H1 (cell line): ENCODE measurements at regions not wholly inside any gene's neighbourhood (a gene's known extent, or its start where the extent isn't known, plus 50 kb on each side); places are given as distances from the start of the nearest gene placed in this dataset.

Source experiments
- CTCF ChIA-PET: fragments of 300-600 bp; sonication (Branson Sonifier 250); formaldehyde crosslinking; loops from one replicate; lab custom pipeline; 2021; ENCODE audit not compliant: partially characterized antibody; lab: Charles Lee
- POLR2A ChIA-PET: fragments of 300-600 bp; sonication (Branson Sonifier 250); formaldehyde crosslinking; loops from one replicate; lab custom pipeline; 2021; ENCODE audit warnings: inconsistent platforms; ENCODE audit not compliant: partially characterized antibody; lab: Charles Lee
- DNase-seq, 2 experiments: peaks; one replicate each; pipeline versions ENCODE4 v3.0.0 to v3.0.0-alpha.2; 2010 to 2022; ENCODE audit warnings: low spot score in 2 of 2, low read depth in 1 of 2, mixed read lengths in 1 of 2
- FAIRE-seq: peaks from 2 replicates; lab custom pipeline; 2011; peaks lifted over from hg19 to GRCh38; lab: Jason Lieb, UNC
- H2AFZ ChIP-seq: 2 replicates; pipeline ENCODE4 v1.8.1; 2012; ENCODE audit warnings: low read length, inconsistent platforms
- H2AK5ac ChIP-seq: 2 replicates; pipeline ENCODE4 v1.6.1; 2013; ENCODE audit warnings: low read depth, low read length
- H2BK120ac ChIP-seq: replicated peaks from 2 replicates; pipeline ENCODE3; 2013; ENCODE audit warnings: low read depth, low read length, inconsistent platforms
- H2BK12ac ChIP-seq: 2 replicates; pipeline ENCODE4 v1.6.1; 2013; ENCODE audit warnings: low read depth, low read length
- H2BK15ac ChIP-seq: 2 replicates; pipeline ENCODE4 v1.6.1; 2013; ENCODE audit warnings: low read length
- H2BK20ac ChIP-seq: 2 replicates; pipeline ENCODE4 v1.6.1; 2013; ENCODE audit warnings: low read length
- H2BK5ac ChIP-seq: 2 replicates; pipeline ENCODE4 v1.6.1; 2013; ENCODE audit warnings: low read depth, low read length
- H3K14ac ChIP-seq: 2 replicates; pipeline ENCODE4 v1.6.1; 2013; ENCODE audit warnings: inconsistent platforms; ENCODE audit not compliant: insufficient read length
- H3K18ac ChIP-seq: 2 replicates; pipeline ENCODE4 v1.6.1; 2013; ENCODE audit warnings: low read length; ENCODE audit errors: extremely low read depth
- H3K23ac ChIP-seq: 2 replicates; pipeline ENCODE4 v1.6.1; 2013; ENCODE audit warnings: inconsistent platforms; ENCODE audit not compliant: insufficient read length
- H3K23me2 ChIP-seq: 2 replicates; pipeline ENCODE4 v1.6.1; 2013; ENCODE audit warnings: low read depth, low read length
- H3K27ac ChIP-seq: 2 replicates; pipeline ENCODE4 v1.6.1; 2011; ENCODE audit warnings: low read depth, low read length, inconsistent platforms
- H3K27me3 ChIP-seq, 4 experiments: replicated peaks in 1 of 4; 1 replicate in 1 of 4; 2 replicates in 3 of 4; pipeline versions ENCODE4 v1.6.1 to v1.8.1; 2011 to 2013; ENCODE audit warnings: low read length in 3 of 4, mild to moderate bottlenecking in 3 of 4, inconsistent platforms in 2 of 4, mixed read lengths in 2 of 4, moderate library complexity in 1 of 4; ENCODE audit not compliant: control insufficient read depth in 3 of 4, insufficient read depth in 3 of 4; ENCODE audit errors: extremely low read depth in 1 of 4
- H3K36me3 ChIP-seq, 4 experiments: 2 replicates each; pipeline versions ENCODE4 v1.6.1 to v1.8.1; 2011 to 2013; ENCODE audit warnings: mild to moderate bottlenecking in 4 of 4, low read length in 3 of 4, moderate library complexity in 2 of 4, control low read depth in 1 of 4, inconsistent platforms in 1 of 4; ENCODE audit not compliant: insufficient read depth in 4 of 4, control insufficient read depth in 2 of 4
- H3K4ac ChIP-seq: replicated peaks from 2 replicates; pipeline ENCODE3; 2013; ENCODE audit warnings: low read length, low read depth, mixed read lengths, inconsistent platforms; ENCODE audit not compliant: insufficient read length
- H3K4me1 ChIP-seq, 4 experiments: replicated peaks in 1 of 4; 1 replicate in 1 of 4; 2 replicates in 3 of 4; pipeline versions ENCODE4 v1.6.1 to v1.8.1; 2011 to 2013; ENCODE audit warnings: low read length in 3 of 4, inconsistent platforms in 2 of 4, mixed read lengths in 1 of 4; ENCODE audit not compliant: insufficient read depth in 4 of 4, control insufficient read depth in 3 of 4
- H3K4me2 ChIP-seq, 2 experiments: 2 replicates each; pipeline versions ENCODE4 v1.6.1 to v1.8.1; 2011 to 2013; ENCODE audit warnings: low read depth in 2 of 2, low read length in 2 of 2, control low read depth in 1 of 2, inconsistent platforms in 1 of 2, mild to moderate bottlenecking in 1 of 2; ENCODE audit not compliant: insufficient read depth in 1 of 2
- H3K4me3 ChIP-seq, 4 experiments: fragments of 200-600, 300-600 bp in 1 of 4; sonication (generic), shearing (Covaris generic), sonication (Bioruptor Twin) in 1 of 4; 2 replicates each; pipeline versions ENCODE4 v1.5.1 to v1.8.1; 2011 to 2016; ENCODE audit warnings: low read length in 4 of 4, low read depth in 3 of 4, control low read depth in 2 of 4, inconsistent platforms in 2 of 4, mild to moderate bottlenecking in 2 of 4, mixed read lengths in 1 of 4, moderate library complexity in 1 of 4; ENCODE audit not compliant: insufficient read depth in 2 of 4; ENCODE audit errors: extremely low read depth in 1 of 4
- H3K56ac ChIP-seq: replicated peaks from 2 replicates; pipeline ENCODE3; 2013; ENCODE audit warnings: low read depth, mild to moderate bottlenecking, mixed read lengths, low read length, inconsistent platforms; ENCODE audit not compliant: insufficient read length
- H3K79me1 ChIP-seq: 2 replicates; pipeline ENCODE4 v1.6.1; 2013; ENCODE audit warnings: low read depth, low read length, control low read depth
- H3K79me2 ChIP-seq, 2 experiments: 2 replicates each; pipeline versions ENCODE4 v1.6.1 to v1.8.1; 2012 to 2013; ENCODE audit warnings: low read length in 2 of 2, mild to moderate bottlenecking in 2 of 2, inconsistent platforms in 1 of 2; ENCODE audit not compliant: insufficient read depth in 2 of 2, control insufficient read depth in 1 of 2
- H3K9ac ChIP-seq, 4 experiments: replicated peaks in 1 of 4; 1 replicate in 1 of 4; 2 replicates in 3 of 4; pipeline versions ENCODE4 v1.6.1 to v1.8.1; 2011 to 2013; ENCODE audit warnings: low read depth in 3 of 4, low read length in 3 of 4, control low read depth in 2 of 4, mild to moderate bottlenecking in 2 of 4, moderate library complexity in 2 of 4, inconsistent platforms in 1 of 4; ENCODE audit errors: extremely low read depth in 1 of 4
- H3K9me3 ChIP-seq, 2 experiments: 2 replicates each; pipeline versions ENCODE4 v1.6.1 to v1.8.1; 2012 to 2013; ENCODE audit warnings: mild to moderate bottlenecking in 2 of 2, moderate library complexity in 2 of 2, control low read depth in 1 of 2, inconsistent platforms in 1 of 2, low read depth in 1 of 2, low read length in 1 of 2, mixed read lengths in 1 of 2; ENCODE audit not compliant: insufficient read depth in 2 of 2
- H4K20me1 ChIP-seq, 2 experiments: replicated peaks in 1 of 2; 2 replicates each; pipeline versions ENCODE3 to v1.8.1; 2011 to 2013; ENCODE audit warnings: inconsistent platforms in 2 of 2, low read length in 2 of 2, mild to moderate bottlenecking in 1 of 2; ENCODE audit not compliant: insufficient read depth in 2 of 2, control insufficient read depth in 1 of 2
- H4K5ac ChIP-seq: 2 replicates; pipeline ENCODE4 v1.6.1; 2013; ENCODE audit warnings: low read length, low read depth, mixed read lengths, inconsistent platforms; ENCODE audit not compliant: insufficient read length
- H4K8ac ChIP-seq: 2 replicates; pipeline ENCODE4 v1.8.0; 2013; ENCODE audit warnings: mild to moderate bottlenecking, moderate library complexity, low read length, inconsistent platforms; ENCODE audit not compliant: insufficient read depth; ENCODE audit errors: extremely low read depth
- H4K91ac ChIP-seq: replicated peaks from 2 replicates; pipeline ENCODE3; 2013; ENCODE audit warnings: low read length, mixed read lengths, inconsistent platforms; ENCODE audit not compliant: insufficient read length
- BACH1 ChIP-seq: IDR thresholded peaks from 2 replicates; pipeline ENCODE4 v1.6.1; 2012; ENCODE audit warnings: low read length, improper control_type of control experiment
- CBX5 ChIP-seq: fragments of 300-800, 300-1000 bp; sonication (generic); IDR thresholded peaks from 2 replicates; pipeline ENCODE4 v1.7.1; 2016; ENCODE audit warnings: antibody characterized with exemption, low read length, low read depth
- CBX8 ChIP-seq: fragments of 300-800, 300-1000 bp; sonication (generic); IDR thresholded peaks from 2 replicates; pipeline ENCODE4 v1.7.1; 2016; ENCODE audit warnings: low read depth, low read length, borderline replicate concordance
- GABPA ChIP-seq: IDR thresholded peaks from 2 replicates; pipeline ENCODE4 v1.6.1; 2011; ENCODE audit warnings: mild to moderate bottlenecking, low read length, moderate library complexity, borderline replicate concordance; ENCODE audit not compliant: insufficient read depth
- GTF2F1 ChIP-seq: IDR thresholded peaks from 2 replicates; pipeline ENCODE4 v1.6.1; 2012; ENCODE audit warnings: low read depth, low read length, improper control_type of control experiment, borderline replicate concordance
- KDM4A ChIP-seq: IDR thresholded peaks from one replicate; pipeline ENCODE4 v1.7.1; 2012; ENCODE audit warnings: low read depth, mild to moderate bottlenecking, moderate library complexity, low read length, inconsistent platforms; ENCODE audit not compliant: severe bottlenecking

DNA sequence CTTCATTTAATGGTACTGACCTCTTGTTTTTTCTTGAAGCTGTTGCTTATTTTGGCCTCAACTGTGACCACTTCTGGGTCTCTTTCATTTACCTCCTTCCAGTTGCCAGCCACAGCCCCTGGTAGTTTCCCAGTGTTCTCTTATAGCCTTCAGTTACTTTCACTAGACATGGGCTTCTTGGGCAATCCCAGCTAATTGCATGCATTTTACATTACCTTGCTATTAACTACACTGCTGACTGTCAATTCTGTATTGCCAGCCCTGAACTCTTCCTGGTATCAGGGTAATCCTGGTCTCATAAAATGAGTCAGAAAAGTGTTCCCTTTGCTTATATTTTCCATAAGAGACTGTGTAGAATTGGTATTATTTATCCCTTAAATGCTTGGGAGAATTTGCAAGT, 195.8 kb upstream of the LARGE1 start:
- Histone ChIP-seq H4K20me1 (no peaks in the 10 kb centered on the region), H4K5ac (no peak overlapping the region), H3K4ac (no peak overlapping the region), H4K8ac (no peak overlapping the region), H3K4me3 (no peak overlapping the region), H3K27ac (no peak overlapping the region), H2BK20ac (no peak overlapping the region), H3K18ac (no peak overlapping the region), H2AK5ac (no peak overlapping the region), H2BK5ac (no peak overlapping the region), H3K9me3 (no peaks in the 10 kb centered on the region), H3K79me1 (no peaks in the 10 kb centered on the region), H3K23me2 (no peaks in the 10 kb centered on the region), H3K4me2 (no peak overlapping the region), H3K56ac (no peak overlapping the region), H2AFZ (no peak overlapping the region), H3K79me2 (no peaks in the 10 kb centered on the region), H2BK12ac (no peak overlapping the region), H3K14ac (no peak overlapping the region), H3K23ac (no peak overlapping the region), H2BK120ac (no peak overlapping the region), H4K91ac (no peak overlapping the region), H3K4me1 (no peaks in the 10 kb centered on the region), H3K36me3 (no peaks in the 10 kb centered on the region), H3K27me3 (no peaks in the 10 kb centered on the region), H3K9ac (no peak overlapping the region), H2BK15ac (no peak overlapping the region)
- no peak for TF ChIP-seq KDM4A
- no peak for TF ChIP-seq CBX5
- no peak for TF ChIP-seq GABPA
- TF ChIP-seq GTF2F1, result no peak
- no peak for TF ChIP-seq CBX8
- no peak for TF ChIP-seq BACH1
- ChIA-PET POLR2A (no interaction called here), CTCF (interaction anchor here (1.5 kb wide), 1 partner anchor 10 kb away, joined by 8 read pairs; no protein-coding TSS in a partner anchor)
- FAIRE-seq (no peak), DNase-seq (no peak)
